ENCODE measurements at regions not wholly inside any gene's neighbourhood (a gene's known extent, or its start where the extent isn't known, plus 50 kb on each side); places are given as distances from the start of the nearest gene placed in this dataset.

GRCh38 chr2:33729353-33729752 lies 130.3 kb upstream of the FAM98A start:
- H3K9me3 Mint-ChIP-seq, result peaks cover 12 to 30% (median 17%) of the 10 kb centered on the region in 7 donors
- WGBS (ENCODE audit: insufficient coverage), result no CpG with 5 or more reads among the region's 1 CpG
- no peak for TF ChIP-seq CTCF (IDR thresholded peaks at IDR 0.05)
- H4K20me1 ChIP-seq (ENCODE audit: insufficient read depth, low read length), result no peaks in the 10 kb centered on the region
- no peaks in the 10 kb centered on the region for H3K4me1 Mint-ChIP-seq
- no peak overlapping the region for H3K4me2 ChIP-seq (replicated peaks; ENCODE audit: extremely low read depth, low read length, poor library complexity, severe bottlenecking)
- H3K27ac Mint-ChIP-seq, result no peak overlapping the region
- no peaks in the 10 kb centered on the region for H3K36me3 ChIP-seq (replicated peaks in 1 of 2; ENCODE audit: control insufficient read depth in 1 of 2, insufficient read depth in 2 of 2, low read length in 2 of 2)
- peaks cover 15 to 26% of the 10 kb centered on the region in 2 donors for H3K9me3 ChIP-seq (replicated peaks in 1 of 2; ENCODE audit: control insufficient read depth in 1 of 2, insufficient read depth in 1 of 2, low read length in 2 of 2)
- no peaks in the 10 kb centered on the region for H3K36me3 Mint-ChIP-seq
- intact Hi-C loops (cut with micrococcal nuclease), result no loop called here
- H3K27me3 ChIP-seq (ENCODE audit: control insufficient read depth in 2 of 2, insufficient read depth in 2 of 2, low read length in 2 of 2), result no peaks in the 10 kb centered on the region
- no peak overlapping the region for H3K4me3 Mint-ChIP-seq
- no peaks in the 10 kb centered on the region for H3K4me1 ChIP-seq (ENCODE audit: control insufficient read depth in 1 of 2, insufficient read depth in 2 of 2, low read length in 2 of 2)
- H2AFZ ChIP-seq (ENCODE audit: insufficient read depth, low read depth, low read length, poor library complexity, severe bottlenecking), result no peak overlapping the region
- H3K27me3 Mint-ChIP-seq (ENCODE audit: low read depth in 3 of 3), result peaks cover 0 to 2% (median 0%) of the 10 kb centered on the region in 3 donors
- no peak overlapping the region for H3K9ac ChIP-seq (ENCODE audit: insufficient read depth, low read length, poor library complexity, severe bottlenecking)
- no peak for DNase-seq
- H3K79me2 ChIP-seq (ENCODE audit: insufficient read depth, low read length), result no peaks in the 10 kb centered on the region
- H3K4me3 ChIP-seq (replicated peaks in 1 of 3; ENCODE audit: low read depth in 2 of 3, low read length in 3 of 3), result no peak overlapping the region
- H3K27ac ChIP-seq (ENCODE audit: low read depth in 1 of 2, low read length in 2 of 2), result no peak overlapping the region

DNA sequence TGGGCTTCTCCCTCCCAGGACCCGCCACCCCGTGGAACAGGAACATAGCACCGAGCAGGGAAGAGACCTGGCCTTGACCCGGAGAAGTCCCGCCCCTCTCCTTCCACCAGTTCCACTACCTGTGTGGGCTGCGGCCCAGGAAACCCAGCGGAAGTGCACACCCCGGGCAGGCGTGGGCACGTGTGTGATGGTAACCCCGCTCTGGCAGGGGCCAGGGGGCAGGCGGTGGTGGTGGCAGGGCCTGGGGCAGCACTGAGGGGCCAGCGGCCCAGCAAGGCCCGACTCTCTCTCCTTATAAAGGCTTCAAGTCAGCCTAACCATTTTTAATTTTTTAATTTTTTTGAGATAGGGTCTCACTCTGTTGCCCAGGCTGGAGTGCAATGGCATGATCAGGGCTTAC lies 129.0 kb upstream of the FAM98A start:
- 93% methylated on average over 11 of the region's 14 CpGs for WGBS (ENCODE audit: insufficient coverage)
- no peak overlapping the region for H3K27ac ChIP-seq (ENCODE audit: low read depth in 1 of 2, low read length in 2 of 2)
- no peak for DNase-seq
- H3K4me1 Mint-ChIP-seq, result no peaks in the 10 kb centered on the region
- no peak for TF ChIP-seq CTCF (IDR thresholded peaks at IDR 0.05)
- no peaks in the 10 kb centered on the region for H3K4me1 ChIP-seq (ENCODE audit: control insufficient read depth in 1 of 2, insufficient read depth in 2 of 2, low read length in 2 of 2)
- H3K27me3 Mint-ChIP-seq (ENCODE audit: low read depth in 3 of 3), result peaks cover 0 to 2% (median 0%) of the 10 kb centered on the region in 3 donors
- H3K4me2 ChIP-seq (replicated peaks; ENCODE audit: extremely low read depth, low read length, poor library complexity, severe bottlenecking), result no peak overlapping the region
- H3K79me2 ChIP-seq (ENCODE audit: insufficient read depth, low read length), result no peaks in the 10 kb centered on the region
- H3K36me3 Mint-ChIP-seq, result no peaks in the 10 kb centered on the region
- H3K4me3 ChIP-seq (replicated peaks in 1 of 3; ENCODE audit: low read depth in 2 of 3, low read length in 3 of 3), result no peak overlapping the region
- intact Hi-C loops (cut with micrococcal nuclease), result no loop called here
- no peaks in the 10 kb centered on the region for H3K27me3 ChIP-seq (ENCODE audit: control insufficient read depth in 2 of 2, insufficient read depth in 2 of 2, low read length in 2 of 2)
- no peak overlapping the region for H2AFZ ChIP-seq (ENCODE audit: insufficient read depth, low read depth, low read length, poor library complexity, severe bottlenecking)
- H3K9ac ChIP-seq (ENCODE audit: insufficient read depth, low read length, poor library complexity, severe bottlenecking), result no peak overlapping the region
- no peaks in the 10 kb centered on the region for H3K36me3 ChIP-seq (replicated peaks in 1 of 2; ENCODE audit: control insufficient read depth in 1 of 2, insufficient read depth in 2 of 2, low read length in 2 of 2)
- H3K9me3 ChIP-seq (replicated peaks in 1 of 2; ENCODE audit: control insufficient read depth in 1 of 2, insufficient read depth in 1 of 2, low read length in 2 of 2), result peaks cover 15 to 26% of the 10 kb centered on the region in 2 donors
- H4K20me1 ChIP-seq (ENCODE audit: insufficient read depth, low read length), result no peaks in the 10 kb centered on the region
- H3K27ac Mint-ChIP-seq, result no peak overlapping the region
- no peak overlapping the region for H3K4me3 Mint-ChIP-seq
- peaks cover 12 to 27% (median 17%) of the 10 kb centered on the region in 7 donors for H3K9me3 Mint-ChIP-seq

Measured in CD14-positive monocyte (primary cell).